ENCODE measurements at regions not wholly inside any gene's neighbourhood (a gene's known extent, or its start where the extent isn't known, plus 50 kb on each side); places are given as distances from the start of the nearest gene placed in this dataset.

DNA sequence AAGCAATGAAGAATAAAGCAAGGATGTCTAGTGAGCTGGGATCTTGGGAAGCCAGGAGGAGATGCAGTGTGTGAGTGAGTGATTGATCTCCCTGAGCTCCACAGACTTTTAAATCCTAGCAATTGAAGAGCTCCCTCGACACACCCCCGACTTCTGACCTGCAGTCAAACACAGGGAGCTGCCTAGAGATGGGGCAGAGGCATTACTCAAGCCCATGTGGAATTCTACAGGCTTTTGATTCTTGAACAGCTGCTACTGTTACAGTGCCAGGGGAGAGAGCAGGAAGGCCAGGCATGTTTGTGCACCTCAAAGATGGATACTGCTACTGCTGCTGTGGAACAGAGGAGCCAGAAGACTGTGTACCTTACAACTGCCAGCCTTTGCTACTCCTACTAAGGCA is 1403.1 kb upstream of the ALCAM start:
- no peaks in the 10 kb centered on the region for H3K4me1 ChIP-seq
- no peaks in the 10 kb centered on the region for H3K9me3 ChIP-seq
- TF ChIP-seq, protein P1, sequence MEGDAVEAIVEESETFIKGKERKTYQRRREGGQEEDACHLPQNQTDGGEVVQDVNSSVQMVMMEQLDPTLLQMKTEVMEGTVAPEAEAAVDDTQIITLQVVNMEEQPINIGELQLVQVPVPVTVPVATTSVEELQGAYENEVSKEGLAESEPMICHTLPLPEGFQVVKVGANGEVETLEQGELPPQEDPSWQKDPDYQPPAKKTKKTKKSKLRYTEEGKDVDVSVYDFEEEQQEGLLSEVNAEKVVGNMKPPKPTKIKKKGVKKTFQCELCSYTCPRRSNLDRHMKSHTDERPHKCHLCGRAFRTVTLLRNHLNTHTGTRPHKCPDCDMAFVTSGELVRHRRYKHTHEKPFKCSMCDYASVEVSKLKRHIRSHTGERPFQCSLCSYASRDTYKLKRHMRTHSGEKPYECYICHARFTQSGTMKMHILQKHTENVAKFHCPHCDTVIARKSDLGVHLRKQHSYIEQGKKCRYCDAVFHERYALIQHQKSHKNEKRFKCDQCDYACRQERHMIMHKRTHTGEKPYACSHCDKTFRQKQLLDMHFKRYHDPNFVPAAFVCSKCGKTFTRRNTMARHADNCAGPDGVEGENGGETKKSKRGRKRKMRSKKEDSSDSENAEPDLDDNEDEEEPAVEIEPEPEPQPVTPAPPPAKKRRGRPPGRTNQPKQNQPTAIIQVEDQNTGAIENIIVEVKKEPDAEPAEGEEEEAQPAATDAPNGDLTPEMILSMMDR (IDR thresholded peaks at IDR 0.05) = no peak
- no peak overlapping the region for H3K4me3 ChIP-seq
- no peak for DNase-seq
- intact Hi-C loops (cut with DNase I) = no loop called here
- ATAC-seq = no peak
- no peaks in the 10 kb centered on the region for H3K27me3 ChIP-seq
- H3K27ac ChIP-seq = no peak overlapping the region
- H3K36me3 ChIP-seq = no peaks in the 10 kb centered on the region

DNA sequence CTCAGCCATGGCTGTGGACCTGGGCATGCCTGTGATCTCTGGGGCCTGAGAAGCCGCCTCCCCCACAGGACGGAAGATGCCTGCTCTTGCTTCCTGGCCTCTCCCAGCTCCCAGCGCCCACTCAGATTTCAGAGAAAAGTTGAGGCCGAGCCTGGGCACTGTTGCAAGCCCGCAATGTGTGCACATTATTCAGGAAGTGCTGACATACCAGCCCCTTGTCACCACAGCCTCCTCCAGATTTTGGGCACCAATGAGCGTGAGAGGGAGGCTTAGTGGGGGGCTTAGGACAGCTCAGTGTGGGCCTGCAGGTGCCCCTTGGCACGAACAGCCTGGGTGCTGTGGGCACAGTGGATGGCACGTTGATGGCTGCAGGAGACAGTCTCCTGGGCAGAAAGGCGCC is 1400.9 kb upstream of the ALCAM start:
- ATAC-seq = peak; percentile 33
- no peak overlapping the region for H3K27ac ChIP-seq
- H3K36me3 ChIP-seq = no peaks in the 10 kb centered on the region
- DNase-seq = no peak
- intact Hi-C loops (cut with DNase I) = no loop called here
- no peak overlapping the region for H3K4me3 ChIP-seq
- no peaks in the 10 kb centered on the region for H3K4me1 ChIP-seq
- TF ChIP-seq, protein P1 (IDR thresholded peaks at IDR 0.05) = no peak
- no peaks in the 10 kb centered on the region for H3K9me3 ChIP-seq
- no peaks in the 10 kb centered on the region for H3K27me3 ChIP-seq

DNA sequence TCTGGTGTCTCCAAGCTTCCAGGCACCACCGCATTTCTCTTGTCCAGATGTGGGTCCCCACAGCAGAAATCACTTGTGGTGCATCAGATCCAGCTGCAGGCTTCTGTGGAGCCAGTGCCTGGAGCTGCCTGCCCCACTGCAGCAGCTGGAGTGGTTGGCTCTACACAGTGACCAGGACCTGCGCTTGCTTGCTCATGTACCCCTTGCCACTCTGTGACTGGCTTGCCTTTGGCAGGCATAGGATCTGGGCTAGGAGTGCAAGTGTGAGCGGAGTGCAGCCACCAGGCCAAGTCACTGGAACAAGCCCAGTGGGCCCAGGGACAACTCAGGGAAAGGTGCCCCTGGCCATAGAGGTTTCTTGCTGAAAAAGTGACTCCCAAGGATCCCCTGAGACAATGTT is 1400.0 kb upstream of the ALCAM start:
- DNase-seq (no peak), ATAC-seq (no peak)
- no peaks in the 10 kb centered on the region for H3K36me3 ChIP-seq
- no peaks in the 10 kb centered on the region for H3K27me3 ChIP-seq
- TF ChIP-seq, protein P1 (IDR thresholded peaks at IDR 0.05) = no peak
- H3K27ac ChIP-seq = no peak overlapping the region
- no peak overlapping the region for H3K4me3 ChIP-seq
- H3K9me3 ChIP-seq = no peaks in the 10 kb centered on the region
- intact Hi-C loops (cut with DNase I) = no loop called here
- H3K4me1 ChIP-seq = no peaks in the 10 kb centered on the region

DNA sequence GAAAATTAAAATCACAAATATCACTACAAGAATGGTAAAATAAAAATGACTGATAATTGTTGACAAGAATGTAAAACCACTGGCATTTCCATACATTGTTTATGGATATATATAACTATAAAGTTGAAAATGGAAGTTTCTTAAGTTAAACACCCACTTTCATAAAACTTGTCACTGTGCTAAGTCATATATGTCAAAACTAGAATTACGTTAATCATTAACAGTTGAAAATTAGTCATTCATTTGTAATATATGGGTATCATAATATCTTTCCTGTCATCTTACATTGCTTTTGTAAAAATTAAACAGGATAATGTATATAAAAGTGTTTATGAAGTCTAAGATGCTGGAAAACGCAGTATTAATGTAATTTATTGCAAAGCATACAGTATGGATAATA is 1398.6 kb upstream of the ALCAM start:
- H3K4me3 ChIP-seq = no peak overlapping the region
- H3K36me3 ChIP-seq = no peaks in the 10 kb centered on the region
- no peaks in the 10 kb centered on the region for H3K4me1 ChIP-seq
- DNase-seq (no peak), ATAC-seq (no peak)
- intact Hi-C loops (cut with DNase I) = no loop called here
- no peaks in the 10 kb centered on the region for H3K9me3 ChIP-seq
- TF ChIP-seq, protein P1 (IDR thresholded peaks at IDR 0.05) = no peak
- no peaks in the 10 kb centered on the region for H3K27me3 ChIP-seq
- no peak overlapping the region for H3K27ac ChIP-seq

DNA sequence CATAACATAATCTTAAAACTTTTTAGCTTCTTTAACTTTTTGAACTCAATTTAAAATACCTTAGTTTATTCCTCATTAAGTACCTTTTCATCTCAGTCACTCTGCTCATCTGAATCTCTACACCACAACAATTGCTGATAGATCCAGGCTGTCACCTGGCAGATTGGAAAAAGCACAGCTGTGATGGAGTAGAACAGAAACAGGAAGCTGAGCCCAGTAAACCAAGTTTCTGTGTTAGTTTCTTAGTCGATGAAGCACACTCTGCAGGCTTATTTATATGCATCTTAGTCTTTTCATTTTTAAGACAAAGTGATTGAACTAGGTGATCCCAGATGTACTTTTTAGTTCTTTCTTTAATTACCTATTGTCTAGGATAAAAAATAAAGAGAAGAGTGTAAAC is 1398.0 kb upstream of the ALCAM start:
- ATAC-seq = no peak
- no peaks in the 10 kb centered on the region for H3K9me3 ChIP-seq
- no peak overlapping the region for H3K27ac ChIP-seq
- H3K27me3 ChIP-seq = no peaks in the 10 kb centered on the region
- DNase-seq = no peak
- no peaks in the 10 kb centered on the region for H3K4me1 ChIP-seq
- H3K4me3 ChIP-seq = no peak overlapping the region
- no peaks in the 10 kb centered on the region for H3K36me3 ChIP-seq
- intact Hi-C loops (cut with DNase I) = no loop called here
- TF ChIP-seq, protein P1 (IDR thresholded peaks at IDR 0.05) = no peak

DNA sequence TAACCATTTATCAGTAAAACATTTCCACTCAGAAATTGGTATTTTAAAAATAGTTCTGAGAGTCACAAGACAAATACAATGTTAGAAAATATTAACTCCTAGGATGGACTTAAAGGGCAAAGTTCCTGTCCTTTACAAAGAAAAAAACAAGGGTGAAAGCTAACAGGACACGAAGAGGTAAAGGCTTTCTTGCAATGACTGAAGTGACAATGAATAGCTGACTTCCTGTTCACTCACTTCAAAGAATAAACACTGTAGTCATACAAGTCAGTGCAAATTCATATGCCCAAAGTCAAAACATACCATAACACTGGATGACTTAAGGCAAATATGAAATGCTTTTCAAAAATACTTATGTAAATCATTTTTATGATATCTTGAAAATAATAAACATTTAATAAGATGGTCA is 1389.8 kb upstream of the ALCAM start:
- ATAC-seq (no peak), DNase-seq (no peak)
- Histone ChIP-seq H3K4me3 (no peak overlapping the region), H3K27ac (no peak overlapping the region), H3K4me1 (no peaks in the 10 kb centered on the region), H3K27me3 (no peaks in the 10 kb centered on the region), H3K36me3 (no peaks in the 10 kb centered on the region), H3K9me3 (no peaks in the 10 kb centered on the region)
- intact Hi-C loops (cut with DNase I) = no loop called here
- TF ChIP-seq, protein P1 (IDR thresholded peaks at IDR 0.05) = no peak

Measured in upper lobe of right lung (tissue), 1 donor.